ENCODE measurements at regions not wholly inside any gene's neighbourhood (a gene's known extent, or its start where the extent isn't known, plus 50 kb on each side); places are given as distances from the start of the nearest gene placed in this dataset.
"Not testable (repeated sequence)": the region's sequence is repeated elsewhere in the genome, so short reads cannot be mapped to it uniquely, and the experiment has no call there.

DNA sequence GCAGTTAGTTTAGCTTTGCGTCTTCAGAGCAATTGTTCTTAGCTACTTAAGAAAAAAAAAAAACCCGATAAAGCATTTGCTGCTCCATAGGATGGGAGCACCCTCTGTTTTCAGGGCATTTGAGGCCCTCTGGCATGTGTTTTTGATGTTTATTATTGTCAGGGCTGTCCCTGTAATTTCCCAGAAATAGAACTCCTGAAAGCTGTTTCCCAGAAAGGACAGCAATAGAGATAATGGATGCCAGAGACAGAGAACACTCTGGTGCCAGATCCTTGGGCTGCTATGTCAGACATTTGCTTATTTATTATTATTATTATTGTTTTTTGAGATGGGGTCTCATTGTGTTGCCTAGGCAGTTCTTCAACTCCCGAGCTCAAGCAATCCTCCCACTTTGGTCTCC lies 201.3 kb downstream of the ALG10 start:
- TF ChIP-seq POLR2AphosphoS5 (IDR thresholded peaks at IDR 0.05): no peak
- TF ChIP-seq, protein P1, sequence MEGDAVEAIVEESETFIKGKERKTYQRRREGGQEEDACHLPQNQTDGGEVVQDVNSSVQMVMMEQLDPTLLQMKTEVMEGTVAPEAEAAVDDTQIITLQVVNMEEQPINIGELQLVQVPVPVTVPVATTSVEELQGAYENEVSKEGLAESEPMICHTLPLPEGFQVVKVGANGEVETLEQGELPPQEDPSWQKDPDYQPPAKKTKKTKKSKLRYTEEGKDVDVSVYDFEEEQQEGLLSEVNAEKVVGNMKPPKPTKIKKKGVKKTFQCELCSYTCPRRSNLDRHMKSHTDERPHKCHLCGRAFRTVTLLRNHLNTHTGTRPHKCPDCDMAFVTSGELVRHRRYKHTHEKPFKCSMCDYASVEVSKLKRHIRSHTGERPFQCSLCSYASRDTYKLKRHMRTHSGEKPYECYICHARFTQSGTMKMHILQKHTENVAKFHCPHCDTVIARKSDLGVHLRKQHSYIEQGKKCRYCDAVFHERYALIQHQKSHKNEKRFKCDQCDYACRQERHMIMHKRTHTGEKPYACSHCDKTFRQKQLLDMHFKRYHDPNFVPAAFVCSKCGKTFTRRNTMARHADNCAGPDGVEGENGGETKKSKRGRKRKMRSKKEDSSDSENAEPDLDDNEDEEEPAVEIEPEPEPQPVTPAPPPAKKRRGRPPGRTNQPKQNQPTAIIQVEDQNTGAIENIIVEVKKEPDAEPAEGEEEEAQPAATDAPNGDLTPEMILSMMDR (IDR thresholded peaks at IDR 0.05): no peak
- no peak for TF ChIP-seq EP300 (IDR thresholded peaks at IDR 0.05)
- no peak for TF ChIP-seq POLR2A (IDR thresholded peaks at IDR 0.05; ENCODE audit: low read depth)
- H3K27me3 ChIP-seq: peaks cover 0 to 23% (median 4%) of the 10 kb centered on the region in 4 donors
- peaks cover 4 to 5% (median 4%) of the 10 kb centered on the region in 4 donors for H3K4me1 ChIP-seq
- H3K9me3 ChIP-seq: peaks cover 0 to 12% (median 9%) of the 10 kb centered on the region in 4 donors
- DNase-seq (ENCODE audit: extremely low spot score): no peak
- no peak overlapping the region for H3K27ac ChIP-seq (replicated peaks in 1 of 4)
- no peaks in the 10 kb centered on the region for H3K36me3 ChIP-seq
- intact Hi-C loops (cut with DNase I): no loop called here
- H3K4me3 ChIP-seq: no peak overlapping the region
- 73% methylated on average over 3 of the region's 3 CpGs for WGBS

DNA sequence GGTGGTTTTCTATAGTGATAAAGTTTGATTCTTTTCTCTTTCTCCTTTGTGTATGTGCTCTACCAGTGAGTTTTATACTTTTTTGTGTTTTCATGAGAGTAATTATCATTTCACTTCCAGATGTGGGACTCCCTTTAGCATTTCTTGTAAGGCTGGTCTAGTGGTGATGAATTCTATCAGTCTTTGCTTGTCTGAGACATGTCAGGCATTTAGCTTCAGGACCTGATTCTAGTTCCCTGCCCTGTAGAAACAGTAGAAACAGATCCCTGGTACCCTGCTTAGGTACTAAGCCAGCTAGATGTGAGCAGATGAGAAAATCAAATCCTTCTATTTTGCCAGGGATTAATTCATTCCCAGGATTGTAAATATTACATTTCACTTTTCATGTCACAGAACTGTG lies 203.7 kb downstream of the ALG10 start:
- H3K27ac ChIP-seq (replicated peaks in 1 of 4); H3K4me1 ChIP-seq; intact Hi-C loops (cut with DNase I); DNase-seq (ENCODE audit: extremely low spot score); H3K4me3 ChIP-seq; H3K36me3 ChIP-seq: not testable (repeated sequence)
- Histone ChIP-seq H3K27me3 (peaks cover 0 to 18% (median 0%) of the 10 kb centered on the region in 4 donors), H3K9me3 (peaks cover 0 to 12% (median 9%) of the 10 kb centered on the region in 4 donors)

DNA sequence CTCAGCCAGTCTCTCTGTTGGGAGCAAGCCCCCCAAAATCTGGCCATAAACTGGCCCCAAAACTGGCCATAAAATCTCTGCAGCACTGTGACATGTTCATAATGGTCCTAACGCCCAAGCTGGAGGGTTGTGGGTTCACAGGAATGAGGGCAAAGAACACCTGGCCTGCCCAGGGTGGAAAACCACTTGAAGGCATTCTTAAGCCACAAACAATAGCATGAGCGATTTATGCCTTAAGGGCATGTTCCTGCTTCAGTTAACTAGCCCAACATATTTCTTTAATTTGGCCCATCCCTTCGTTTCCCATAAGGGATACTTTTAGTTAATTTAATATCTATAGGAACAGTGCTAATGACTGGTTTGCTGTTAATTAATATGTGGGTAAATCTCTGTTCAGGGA lies 205.8 kb downstream of the ALG10 start:
- DNase-seq (ENCODE audit: extremely low spot score); H3K4me3 ChIP-seq; intact Hi-C loops (cut with DNase I); H3K4me1 ChIP-seq; H3K36me3 ChIP-seq; H3K27ac ChIP-seq (replicated peaks in 1 of 4): not testable (repeated sequence)
- Histone ChIP-seq H3K27me3 (peaks cover 0 to 15% (median 0%) of the 10 kb centered on the region in 4 donors), H3K9me3 (peaks cover 0 to 12% (median 9%) of the 10 kb centered on the region in 4 donors)
- WGBS: 60% methylated on average over 3 of the region's 3 CpGs

DNA sequence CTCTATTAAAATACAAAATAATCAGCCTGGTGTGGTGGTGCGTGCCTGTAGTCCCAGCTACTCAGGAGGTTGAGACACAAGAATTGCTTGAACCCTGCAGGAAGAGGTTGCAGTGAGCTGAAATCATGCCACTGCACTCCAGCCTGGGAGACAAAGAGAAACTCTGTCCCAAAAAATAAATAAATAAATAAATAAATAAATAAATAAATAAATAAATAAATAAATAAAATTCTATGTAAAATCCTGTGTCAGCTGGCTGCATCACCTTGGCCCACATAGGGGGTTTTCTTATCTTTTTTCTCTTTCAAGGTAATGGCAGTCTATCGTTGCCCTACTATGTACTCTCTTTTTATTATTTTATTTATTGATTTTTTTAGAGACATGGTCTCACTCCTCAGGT lies 206.7 kb downstream of the ALG10 start:
- H3K4me3 ChIP-seq; intact Hi-C loops (cut with DNase I); H3K4me1 ChIP-seq; H3K36me3 ChIP-seq; H3K27ac ChIP-seq (replicated peaks in 1 of 4); DNase-seq (ENCODE audit: extremely low spot score): not testable (repeated sequence)
- 83% methylated on average over 2 of the region's 2 CpGs for WGBS
- peaks cover 0 to 12% (median 9%) of the 10 kb centered on the region in 4 donors for H3K9me3 ChIP-seq
- H3K27me3 ChIP-seq: peaks cover 0 to 15% (median 0%) of the 10 kb centered on the region in 4 donors

DNA sequence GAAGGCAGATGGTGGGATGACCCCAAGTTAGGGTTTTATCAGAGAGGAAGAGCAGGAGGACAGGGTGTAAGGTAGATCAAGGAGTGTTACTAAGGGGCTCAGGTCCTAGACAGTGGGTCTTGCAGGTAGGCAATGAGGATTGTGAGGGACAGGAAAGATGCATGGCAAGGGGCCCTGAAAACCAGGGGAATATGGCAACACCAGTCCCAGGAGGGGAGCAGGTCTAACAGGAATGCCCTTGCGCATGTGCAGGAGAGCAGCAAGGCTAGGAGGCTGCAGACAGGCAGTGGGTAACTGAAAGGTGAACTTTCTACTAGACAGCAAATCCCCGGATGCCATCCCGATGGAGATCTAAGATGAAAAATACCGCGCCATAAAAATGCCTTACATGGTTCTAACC lies 211.3 kb downstream of the ALG10 start:
- intact Hi-C loops (cut with DNase I): no loop called here
- WGBS: 82% methylated on average over 5 of the region's 5 CpGs
- Histone ChIP-seq H3K4me1 (no peaks in the 10 kb centered on the region), H3K36me3 (no peaks in the 10 kb centered on the region), H3K4me3 (no peak overlapping the region), H3K27me3 (peaks cover 0 to 15% (median 0%) of the 10 kb centered on the region in 4 donors), H3K9me3 (no peaks in the 10 kb centered on the region), H3K27ac (replicated peaks in 1 of 4) (no peak overlapping the region)
- TF ChIP-seq, protein P1 (IDR thresholded peaks at IDR 0.05): no peak
- no peak for TF ChIP-seq EP300 (IDR thresholded peaks at IDR 0.05)
- no peak for TF ChIP-seq POLR2A (IDR thresholded peaks at IDR 0.05; ENCODE audit: low read depth)
- no peak for TF ChIP-seq POLR2AphosphoS5 (IDR thresholded peaks at IDR 0.05)
- no peak for DNase-seq (ENCODE audit: extremely low spot score)

DNA sequence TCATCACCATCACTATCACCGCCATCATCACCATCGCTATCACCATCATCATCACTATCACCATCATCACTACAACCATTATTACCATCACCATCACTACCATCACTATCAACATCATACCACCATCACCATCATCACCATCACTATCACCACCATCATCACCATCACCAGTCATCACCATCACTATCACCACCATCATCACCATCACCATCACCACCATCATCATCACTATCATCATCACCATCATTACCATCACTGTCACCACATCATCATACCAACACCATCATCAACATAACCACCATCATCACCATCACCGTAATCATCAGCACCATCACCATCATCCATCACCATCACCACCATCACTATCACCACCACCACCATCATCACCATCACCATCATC lies 213.8 kb downstream of the ALG10 start:
- Histone ChIP-seq H3K27ac (replicated peaks in 1 of 4) (no peak overlapping the region), H3K4me3 (no peak overlapping the region), H3K36me3 (no peaks in the 10 kb centered on the region), H3K27me3 (peaks cover 0 to 2% (median 0%) of the 10 kb centered on the region in 4 donors), H3K4me1 (no peaks in the 10 kb centered on the region), H3K9me3 (no peaks in the 10 kb centered on the region)
- TF ChIP-seq, protein P1 (IDR thresholded peaks at IDR 0.05): no peak
- no peak for TF ChIP-seq EP300 (IDR thresholded peaks at IDR 0.05)
- no peak for TF ChIP-seq POLR2AphosphoS5 (IDR thresholded peaks at IDR 0.05)
- no peak for TF ChIP-seq POLR2A (IDR thresholded peaks at IDR 0.05; ENCODE audit: low read depth)
- intact Hi-C loops (cut with DNase I): no loop called here
- DNase-seq (ENCODE audit: extremely low spot score): no peak
- WGBS: 91% methylated on average over 3 of the region's 3 CpGs
